ENCODE measurements at regions not wholly inside any gene's neighbourhood (a gene's known extent, or its start where the extent isn't known, plus 50 kb on each side); places are given as distances from the start of the nearest gene placed in this dataset.

GRCh38 chr13:84865783-84866221 is 933.4 kb downstream of the SLITRK6 start:
- TF ChIP-seq CTCF (IDR thresholded peaks at IDR 0.05; ENCODE audit: insufficient read depth, low read length) (no peak), POLR2AphosphoS5 (IDR thresholded peaks at IDR 0.05; ENCODE audit: low read depth) (no peak), REST (IDR thresholded peaks at IDR 0.05; ENCODE audit: insufficient replicate concordance, low read depth) (no peak), SPI1 (IDR thresholded peaks at IDR 0.05; ENCODE audit: borderline replicate concordance, low read depth) (no peak)
